ENCODE measurements at regions not wholly inside any gene's neighbourhood (a gene's known extent, or its start where the extent isn't known, plus 50 kb on each side); places are given as distances from the start of the nearest gene placed in this dataset.

- Histone ChIP-seq H3K36me3 (no peaks in the 10 kb centered on the region), H3K27ac (no peak overlapping the region), H3K9me3 (no peaks in the 10 kb centered on the region), H3K4me1 (no peaks in the 10 kb centered on the region), H3K27me3 (no peaks in the 10 kb centered on the region), H3K4me3 (no peak overlapping the region)
- DNase-seq, result no peak
- no peak for TF ChIP-seq CTCF (IDR thresholded peaks at IDR 0.05)
- no peak for TF ChIP-seq POLR2A (IDR thresholded peaks at IDR 0.05)
Measured at GRCh38 chr18:37714691-37715090, 149.1 kb upstream of the CELF4 start.

- TF ChIP-seq POLR2A (IDR thresholded peaks at IDR 0.05) (no peak), CTCF (IDR thresholded peaks at IDR 0.05) (no peak)
- H3K4me3 ChIP-seq, result no peak overlapping the region
- no peaks in the 10 kb centered on the region for H3K36me3 ChIP-seq
- no peaks in the 10 kb centered on the region for H3K9me3 ChIP-seq
- H3K27ac ChIP-seq, result no peak overlapping the region
- DNase-seq, result no peak
- H3K4me1 ChIP-seq, result no peaks in the 10 kb centered on the region
- H3K27me3 ChIP-seq, result no peaks in the 10 kb centered on the region
Measured at GRCh38 chr18:37712776-37713175, 147.2 kb upstream of the CELF4 start.

GRCh38 chr18:37711766-37712505, 146.3 kb upstream of the CELF4 start:
- H3K36me3 ChIP-seq, result no peaks in the 10 kb centered on the region
- no peaks in the 10 kb centered on the region for H3K27me3 ChIP-seq
- no peaks in the 10 kb centered on the region for H3K4me1 ChIP-seq
- TF ChIP-seq CTCF (IDR thresholded peaks at IDR 0.05), result no peak
- no peak for TF ChIP-seq POLR2A (IDR thresholded peaks at IDR 0.05)
- H3K9me3 ChIP-seq, result no peaks in the 10 kb centered on the region
- H3K4me3 ChIP-seq, result no peak overlapping the region
- H3K27ac ChIP-seq, result no peak overlapping the region
- DNase-seq, result no peak

GRCh38 chr18:37710726-37711125, 145.1 kb upstream of the CELF4 start:
- H3K4me3 ChIP-seq, result no peak overlapping the region
- no peaks in the 10 kb centered on the region for H3K27me3 ChIP-seq
- DNase-seq, result no peak
- no peaks in the 10 kb centered on the region for H3K36me3 ChIP-seq
- TF ChIP-seq CTCF (IDR thresholded peaks at IDR 0.05) (no peak), POLR2A (IDR thresholded peaks at IDR 0.05) (no peak)
- H3K9me3 ChIP-seq, result no peaks in the 10 kb centered on the region
- no peak overlapping the region for H3K27ac ChIP-seq
- H3K4me1 ChIP-seq, result no peaks in the 10 kb centered on the region

- no peak overlapping the region for H3K4me3 ChIP-seq
- H3K27me3 ChIP-seq, result no peaks in the 10 kb centered on the region
- no peaks in the 10 kb centered on the region for H3K4me1 ChIP-seq
- no peaks in the 10 kb centered on the region for H3K9me3 ChIP-seq
- no peak for DNase-seq
- no peak overlapping the region for H3K27ac ChIP-seq
- H3K36me3 ChIP-seq, result no peaks in the 10 kb centered on the region
- TF ChIP-seq POLR2A (IDR thresholded peaks at IDR 0.05), result no peak
- TF ChIP-seq CTCF (IDR thresholded peaks at IDR 0.05), result no peak
Measured at GRCh38 chr18:37709740-37710139, 144.1 kb upstream of the CELF4 start.

GRCh38 chr18:37705016-37705415, 139.4 kb upstream of the CELF4 start:
- H3K27ac ChIP-seq, result no peak overlapping the region
- H3K4me1 ChIP-seq, result no peaks in the 10 kb centered on the region
- no peak for DNase-seq
- no peaks in the 10 kb centered on the region for H3K36me3 ChIP-seq
- H3K4me3 ChIP-seq, result no peak overlapping the region
- no peaks in the 10 kb centered on the region for H3K9me3 ChIP-seq
- TF ChIP-seq POLR2A (IDR thresholded peaks at IDR 0.05) (no peak), CTCF (IDR thresholded peaks at IDR 0.05) (no peak)
- H3K27me3 ChIP-seq, result no peaks in the 10 kb centered on the region

All from Peyer's patch (tissue), 4 donors.